ENCODE measurements at regions not wholly inside any gene's neighbourhood (a gene's known extent, or its start where the extent isn't known, plus 50 kb on each side); places are given as distances from the start of the nearest gene placed in this dataset.

GRCh38 chr20:24124003-24124402 lies 135.4 kb upstream of the GGTLC1 start:
- no peak for DNase-seq (ENCODE audit: low spot score)
- Histone ChIP-seq H3K36me3 (ENCODE audit: control insufficient read depth in 4 of 4, insufficient read depth in 3 of 4, low read depth in 1 of 4, low read length in 3 of 4) (no peaks in the 10 kb centered on the region), H3K4me1 (ENCODE audit: control insufficient read depth in 4 of 4, insufficient read depth in 4 of 4, low read length in 3 of 4) (no peaks in the 10 kb centered on the region), H3K27ac (ENCODE audit: low read depth in 1 of 2, low read length in 2 of 2) (no peak overlapping the region), H3K9me3 (ENCODE audit: control insufficient read depth in 4 of 4, low read length in 3 of 4) (no peaks in the 10 kb centered on the region), H3K4me3 (ENCODE audit: low read depth in 1 of 3, low read length in 3 of 3) (no peak overlapping the region), H3K9ac (ENCODE audit: low read depth in 1 of 2, low read length in 2 of 2) (no peak overlapping the region), H3K27me3 (ENCODE audit: control insufficient read depth in 4 of 4, insufficient read depth in 4 of 4, low read length in 3 of 4) (no peaks in the 10 kb centered on the region)
- TF ChIP-seq YY1 (IDR thresholded peaks at IDR 0.05) (no peak), FOXA1 (IDR thresholded peaks at IDR 0.05) (no peak), RXRA (IDR thresholded peaks at IDR 0.05) (no peak)
- TF ChIP-seq, protein P1, sequence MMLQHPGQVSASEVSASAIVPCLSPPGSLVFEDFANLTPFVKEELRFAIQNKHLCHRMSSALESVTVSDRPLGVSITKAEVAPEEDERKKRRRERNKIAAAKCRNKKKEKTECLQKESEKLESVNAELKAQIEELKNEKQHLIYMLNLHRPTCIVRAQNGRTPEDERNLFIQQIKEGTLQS (IDR thresholded peaks at IDR 0.05) = no peak
- 88% methylated on average over 4 of the region's 4 CpGs for WGBS

DNA sequence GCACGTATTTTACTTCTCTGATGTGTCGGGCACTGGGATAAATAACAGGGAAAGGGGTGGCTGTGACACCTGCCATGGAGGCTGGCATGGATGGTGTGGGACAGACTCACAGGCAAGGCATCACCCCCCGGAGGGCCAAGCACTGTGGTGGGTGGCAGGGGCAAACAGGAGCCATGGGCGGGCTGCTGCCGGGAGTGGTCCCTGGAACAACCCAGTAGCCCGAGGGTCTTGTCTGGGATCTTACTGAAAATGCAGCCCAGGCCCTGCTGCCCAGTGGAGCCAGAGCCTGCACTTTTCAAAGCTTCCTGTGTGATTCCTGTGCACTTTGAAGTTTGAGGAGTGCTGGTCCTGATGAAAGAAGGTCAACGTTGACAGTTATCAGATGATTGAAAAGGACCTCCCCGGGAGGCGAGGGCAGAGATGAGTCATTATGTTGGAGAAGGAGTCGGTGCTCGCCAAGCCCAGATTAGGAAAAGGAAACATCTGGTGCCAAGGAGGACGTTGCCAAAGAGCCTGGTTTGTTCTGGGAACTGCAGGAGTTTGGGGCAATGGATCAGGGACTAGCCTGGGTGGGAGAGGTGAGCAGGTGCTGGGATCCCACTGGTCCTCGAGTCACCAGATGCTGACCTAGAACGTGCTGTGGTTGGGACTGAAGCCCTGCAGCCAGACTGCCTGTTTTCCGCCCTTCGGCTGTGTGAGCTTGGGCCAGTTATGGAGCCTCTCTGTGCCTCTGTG lies 130.0 kb upstream of the GGTLC1 start:
- TF ChIP-seq RAD21 (IDR thresholded peaks at IDR 0.05) (no peak), HNF4A (conservative IDR thresholded peaks at IDR 0.05) (no peak), NR2F2 (IDR thresholded peaks at IDR 0.05) (no peak), YY1 (IDR thresholded peaks at IDR 0.05) (no peak), GABPA (IDR thresholded peaks at IDR 0.05 in 1 of 2, conservative IDR thresholded peaks at IDR 0.05 in 1 of 2) (no peak), FOXA2 (IDR thresholded peaks at IDR 0.05) (no peak), HNF4G (IDR thresholded peaks at IDR 0.05) (no peak), TAF1 (conservative IDR thresholded peaks at IDR 0.05) (no peak), REST (IDR thresholded peaks at IDR 0.05) (no peak), RXRA (IDR thresholded peaks at IDR 0.05) (no peak), SP1 (IDR thresholded peaks at IDR 0.05) (no peak), JUND (IDR thresholded peaks at IDR 0.05) (no peak), FOXA1 (IDR thresholded peaks at IDR 0.05) (no peak)
- TF ChIP-seq, protein P2, sequence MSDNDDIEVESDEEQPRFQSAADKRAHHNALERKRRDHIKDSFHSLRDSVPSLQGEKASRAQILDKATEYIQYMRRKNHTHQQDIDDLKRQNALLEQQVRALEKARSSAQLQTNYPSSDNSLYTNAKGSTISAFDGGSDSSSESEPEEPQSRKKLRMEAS (IDR thresholded peaks at IDR 0.05) = no peak
- TF ChIP-seq, protein P3, sequence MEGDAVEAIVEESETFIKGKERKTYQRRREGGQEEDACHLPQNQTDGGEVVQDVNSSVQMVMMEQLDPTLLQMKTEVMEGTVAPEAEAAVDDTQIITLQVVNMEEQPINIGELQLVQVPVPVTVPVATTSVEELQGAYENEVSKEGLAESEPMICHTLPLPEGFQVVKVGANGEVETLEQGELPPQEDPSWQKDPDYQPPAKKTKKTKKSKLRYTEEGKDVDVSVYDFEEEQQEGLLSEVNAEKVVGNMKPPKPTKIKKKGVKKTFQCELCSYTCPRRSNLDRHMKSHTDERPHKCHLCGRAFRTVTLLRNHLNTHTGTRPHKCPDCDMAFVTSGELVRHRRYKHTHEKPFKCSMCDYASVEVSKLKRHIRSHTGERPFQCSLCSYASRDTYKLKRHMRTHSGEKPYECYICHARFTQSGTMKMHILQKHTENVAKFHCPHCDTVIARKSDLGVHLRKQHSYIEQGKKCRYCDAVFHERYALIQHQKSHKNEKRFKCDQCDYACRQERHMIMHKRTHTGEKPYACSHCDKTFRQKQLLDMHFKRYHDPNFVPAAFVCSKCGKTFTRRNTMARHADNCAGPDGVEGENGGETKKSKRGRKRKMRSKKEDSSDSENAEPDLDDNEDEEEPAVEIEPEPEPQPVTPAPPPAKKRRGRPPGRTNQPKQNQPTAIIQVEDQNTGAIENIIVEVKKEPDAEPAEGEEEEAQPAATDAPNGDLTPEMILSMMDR (IDR thresholded peaks at IDR 0.05; ENCODE audit: low read depth, low read length, missing input control) = no peak
- TF ChIP-seq, protein P4, sequence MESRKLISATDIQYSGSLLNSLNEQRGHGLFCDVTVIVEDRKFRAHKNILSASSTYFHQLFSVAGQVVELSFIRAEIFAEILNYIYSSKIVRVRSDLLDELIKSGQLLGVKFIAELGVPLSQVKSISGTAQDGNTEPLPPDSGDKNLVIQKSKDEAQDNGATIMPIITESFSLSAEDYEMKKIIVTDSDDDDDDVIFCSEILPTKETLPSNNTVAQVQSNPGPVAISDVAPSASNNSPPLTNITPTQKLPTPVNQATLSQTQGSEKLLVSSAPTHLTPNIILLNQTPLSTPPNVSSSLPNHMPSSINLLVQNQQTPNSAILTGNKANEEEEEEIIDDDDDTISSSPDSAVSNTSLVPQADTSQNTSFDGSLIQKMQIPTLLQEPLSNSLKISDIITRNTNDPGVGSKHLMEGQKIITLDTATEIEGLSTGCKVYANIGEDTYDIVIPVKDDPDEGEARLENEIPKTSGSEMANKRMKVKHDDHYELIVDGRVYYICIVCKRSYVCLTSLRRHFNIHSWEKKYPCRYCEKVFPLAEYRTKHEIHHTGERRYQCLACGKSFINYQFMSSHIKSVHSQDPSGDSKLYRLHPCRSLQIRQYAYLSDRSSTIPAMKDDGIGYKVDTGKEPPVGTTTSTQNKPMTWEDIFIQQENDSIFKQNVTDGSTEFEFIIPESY (IDR thresholded peaks at IDR 0.05) = no peak
- TF ChIP-seq, protein P1 (IDR thresholded peaks at IDR 0.05) = no peak
- H3K27ac ChIP-seq (ENCODE audit: low read depth in 1 of 2, low read length in 2 of 2) = no peak overlapping the region
- H3K36me3 ChIP-seq (ENCODE audit: control insufficient read depth in 4 of 4, insufficient read depth in 3 of 4, low read depth in 1 of 4, low read length in 3 of 4) = no peaks in the 10 kb centered on the region
- no peaks in the 10 kb centered on the region for H3K9me3 ChIP-seq (ENCODE audit: control insufficient read depth in 4 of 4, low read length in 3 of 4)
- no peaks in the 10 kb centered on the region for H3K4me1 ChIP-seq (ENCODE audit: control insufficient read depth in 4 of 4, insufficient read depth in 4 of 4, low read length in 3 of 4)
- WGBS = 64% methylated on average over 16 of the region's 16 CpGs
- no peaks in the 10 kb centered on the region for H3K27me3 ChIP-seq (ENCODE audit: control insufficient read depth in 4 of 4, insufficient read depth in 4 of 4, low read length in 3 of 4)
- no peak overlapping the region for H3K9ac ChIP-seq (ENCODE audit: low read depth in 1 of 2, low read length in 2 of 2)
- DNase-seq (ENCODE audit: low spot score) = no peak
- H3K4me3 ChIP-seq (ENCODE audit: low read depth in 1 of 3, low read length in 3 of 3) = no peak overlapping the region
